ENCODE measurements at regions not wholly inside any gene's neighbourhood (a gene's known extent, or its start where the extent isn't known, plus 50 kb on each side); places are given as distances from the start of the nearest gene placed in this dataset.
"Not testable (repeated sequence)": the region's sequence is repeated elsewhere in the genome, so short reads cannot be mapped to it uniquely, and the experiment has no call there.

GRCh38 chr3:127520993-127521392 is 69.5 kb downstream of the TPRA1 start:
- DNase-seq: no peak

- no peak for DNase-seq
These were observed 72.0 kb downstream of the TPRA1 start for GRCh38 chr3:127518456-127519081.

- DNase-seq: no peak
These were observed 78.3 kb downstream of the TPRA1 start for GRCh38 chr3:127512256-127512655.

GRCh38 chr3:127501177-127501576 is 89.4 kb downstream of the TPRA1 start:
- DNase-seq: no peak

- no peak for DNase-seq
These were observed 92.9 kb downstream of the TPRA1 start for GRCh38 chr3:127497676-127498075.

- DNase-seq: no peak
These were observed 93.4 kb downstream of the TPRA1 start for GRCh38 chr3:127497166-127497565.

- no peak for DNase-seq
These were observed 94.5 kb downstream of the TPRA1 start for GRCh38 chr3:127495821-127496655.

GRCh38 chr3:127493924-127494646 is 96.4 kb downstream of the TPRA1 start:
- DNase-seq: no peak

- no peak for DNase-seq
These were observed 98.1 kb downstream of the TPRA1 start for GRCh38 chr3:127492426-127492825.

- DNase-seq: no peak
These were observed 98.6 kb downstream of the TPRA1 start for GRCh38 chr3:127491909-127492308.

- no peak for DNase-seq
These were observed 99.2 kb downstream of the TPRA1 start for GRCh38 chr3:127491323-127491722.

GRCh38 chr3:127491024-127491305 is 99.6 kb downstream of the TPRA1 start:
- not testable (repeated sequence) for DNase-seq

GRCh38 chr3:127490271-127491023 is 100.1 kb downstream of the TPRA1 start:
- no peak for DNase-seq

GRCh38 chr3:127489357-127489756 is 101.2 kb downstream of the TPRA1 start:
- no peak for DNase-seq

GRCh38 chr3:127488740-127489139 is 101.8 kb downstream of the TPRA1 start:
- DNase-seq: no peak

- no peak for DNase-seq
These were observed 102.3 kb downstream of the TPRA1 start for GRCh38 chr3:127488141-127488672.

- DNase-seq: no peak
These were observed 103.3 kb downstream of the TPRA1 start for GRCh38 chr3:127487196-127487595.

GRCh38 chr3:127486321-127486944 is 104.1 kb downstream of the TPRA1 start:
- no peak for DNase-seq

GRCh38 chr3:127485396-127486170 is 105.0 kb downstream of the TPRA1 start:
- no peak for DNase-seq

GRCh38 chr3:127484601-127485388 is 105.7 kb downstream of the TPRA1 start:
- DNase-seq: no peak
